AG04450 (cell line): ENCODE measurements at regions not wholly inside any gene's neighbourhood (a gene's known extent, or its start where the extent isn't known, plus 50 kb on each side); places are given as distances from the start of the nearest gene placed in this dataset.
"Not testable (repeated sequence)": the region's sequence is repeated elsewhere in the genome, so short reads cannot be mapped to it uniquely, and the experiment has no call there.

ENCODE experiments used
- CTCF ChIA-PET: fragments of 300-600, 350-600 bp; formaldehyde crosslinking; extraction: SDS; loops from one replicate; lab custom pipeline; 2022; ENCODE audit warnings: antibody characterized with exemption, inconsistent platforms; lab: Charles Lee
- POLR2A ChIA-PET: fragments of 350-600 bp; formaldehyde crosslinking; extraction: SDS; loops from one replicate; lab custom pipeline; 2021; ENCODE audit warnings: antibody characterized with exemption, inconsistent platforms; lab: Yijun Ruan, JAX
- DNase-seq: peaks from one replicate; pipeline ENCODE4 v3.0.0-alpha.2; 2011; ENCODE audit warnings: low read depth, low spot score
- H3K27ac ChIP-seq: one replicate; pipeline ENCODE4 v1.5.1; 2012; ENCODE audit warnings: low read depth, low read length, control low read depth
- H3K27me3 ChIP-seq: one replicate; pipeline ENCODE4 v1.6.0; 2012; ENCODE audit warnings: low read length; ENCODE audit not compliant: control insufficient read depth, insufficient read depth
- H3K4me3 ChIP-seq: 2 replicates; pipeline ENCODE4 v1.5.1; 2011; ENCODE audit warnings: mild to moderate bottlenecking, low read depth, low read length, control low read depth
- H3K9me3 ChIP-seq: 2 replicates; pipeline ENCODE4 v1.5.1; 2012; ENCODE audit warnings: low read length; ENCODE audit not compliant: control insufficient read depth, insufficient read depth
- TF ChIP-seq, protein P1 (sequence below): IDR thresholded peaks from 2 replicates; pipeline ENCODE4 v1.5.1; 2011; ENCODE audit warnings: low read depth, low read length, control low read depth, inconsistent platforms

DNA sequence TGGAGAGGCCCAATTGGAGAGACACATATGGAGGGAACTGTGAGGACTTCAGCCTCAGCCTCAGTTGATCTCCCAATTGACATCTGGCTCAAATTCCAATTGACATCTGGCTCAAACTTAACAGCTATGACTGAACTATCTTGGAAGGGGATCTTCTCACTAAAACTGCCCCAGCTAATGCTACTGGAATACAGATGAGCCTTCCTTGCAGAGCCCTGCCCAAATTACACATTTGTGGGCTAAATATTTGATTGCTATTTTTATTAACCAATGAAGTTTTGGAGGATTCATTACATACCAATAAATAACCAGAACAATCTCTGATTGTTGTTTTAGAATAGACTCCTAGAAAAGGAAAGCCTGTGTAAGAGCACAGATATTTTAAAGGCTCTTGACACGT lies 189.0 kb upstream of the THUMPD2 start:
- no peak for DNase-seq
- Histone ChIP-seq H3K27ac (no peak overlapping the region), H3K9me3 (peaks cover 4% of the 10 kb centered on the region; the same call in 1 of the 2 replicates), H3K27me3 (no peaks in the 10 kb centered on the region), H3K4me3 (no peak overlapping the region)
- ChIA-PET POLR2A (no interaction called here), CTCF (no interaction called here)
- TF ChIP-seq, protein P1, sequence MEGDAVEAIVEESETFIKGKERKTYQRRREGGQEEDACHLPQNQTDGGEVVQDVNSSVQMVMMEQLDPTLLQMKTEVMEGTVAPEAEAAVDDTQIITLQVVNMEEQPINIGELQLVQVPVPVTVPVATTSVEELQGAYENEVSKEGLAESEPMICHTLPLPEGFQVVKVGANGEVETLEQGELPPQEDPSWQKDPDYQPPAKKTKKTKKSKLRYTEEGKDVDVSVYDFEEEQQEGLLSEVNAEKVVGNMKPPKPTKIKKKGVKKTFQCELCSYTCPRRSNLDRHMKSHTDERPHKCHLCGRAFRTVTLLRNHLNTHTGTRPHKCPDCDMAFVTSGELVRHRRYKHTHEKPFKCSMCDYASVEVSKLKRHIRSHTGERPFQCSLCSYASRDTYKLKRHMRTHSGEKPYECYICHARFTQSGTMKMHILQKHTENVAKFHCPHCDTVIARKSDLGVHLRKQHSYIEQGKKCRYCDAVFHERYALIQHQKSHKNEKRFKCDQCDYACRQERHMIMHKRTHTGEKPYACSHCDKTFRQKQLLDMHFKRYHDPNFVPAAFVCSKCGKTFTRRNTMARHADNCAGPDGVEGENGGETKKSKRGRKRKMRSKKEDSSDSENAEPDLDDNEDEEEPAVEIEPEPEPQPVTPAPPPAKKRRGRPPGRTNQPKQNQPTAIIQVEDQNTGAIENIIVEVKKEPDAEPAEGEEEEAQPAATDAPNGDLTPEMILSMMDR = no peak

DNA sequence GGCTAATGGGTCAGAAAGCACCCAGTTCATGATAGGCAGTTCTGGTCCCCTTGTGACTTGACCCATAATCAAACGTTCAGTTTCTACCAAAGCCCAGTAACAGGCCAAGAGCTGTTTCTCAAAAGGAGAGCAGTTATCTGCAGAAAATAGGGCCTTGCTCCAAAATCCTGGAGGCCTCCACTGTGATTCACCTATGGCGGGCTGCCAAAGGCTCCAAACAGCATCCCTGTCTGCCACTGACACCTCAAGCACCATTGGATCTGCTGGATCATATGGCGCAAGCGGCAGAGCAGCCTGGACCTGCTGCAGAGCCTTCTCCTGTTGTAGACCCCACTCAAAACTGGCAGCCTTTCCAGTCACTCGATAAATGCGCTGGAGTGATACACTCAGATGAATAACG lies 181.6 kb upstream of the THUMPD2 start:
- H3K27me3 ChIP-seq, POLR2A ChIA-PET: not testable (repeated sequence)

DNA sequence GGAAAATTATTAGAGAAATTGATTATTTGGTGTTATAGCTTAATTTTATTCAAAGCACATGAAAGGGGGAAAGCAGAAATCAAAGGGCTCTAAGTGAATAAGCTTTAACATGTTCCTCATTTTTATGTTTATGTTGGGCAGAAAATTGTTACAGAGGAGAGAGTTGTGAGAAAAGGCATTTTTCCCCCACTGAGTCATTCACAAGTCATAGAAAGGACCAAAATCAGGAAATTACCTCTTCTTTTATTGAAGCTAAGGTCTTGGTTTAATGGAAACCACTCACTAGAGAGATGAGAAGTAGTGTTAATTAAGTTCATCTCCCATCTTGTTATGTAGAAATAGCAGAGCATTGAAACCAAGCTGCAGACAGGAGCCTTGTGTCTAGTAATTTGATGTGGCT lies 175.3 kb upstream of the THUMPD2 start:
- no peak for DNase-seq
- no peaks in the 10 kb centered on the region for H3K27me3 ChIP-seq
- H3K27ac ChIP-seq = no peak overlapping the region
- ChIA-PET POLR2A (no interaction called here), CTCF (interaction anchor here (0.6 kb wide), 1 partner anchor 405 kb away, joined by 4 read pairs; no protein-coding TSS in a partner anchor)
- no peak overlapping the region for H3K4me3 ChIP-seq
- no peaks in the 10 kb centered on the region for H3K9me3 ChIP-seq
- TF ChIP-seq, protein P1 = no peak

More for the DNA sequence above, 181.6 kb upstream of the THUMPD2 start:
- H3K9me3 ChIP-seq, H3K4me3 ChIP-seq, CTCF ChIA-PET, H3K27ac ChIP-seq, DNase-seq: not testable (repeated sequence)

DNA sequence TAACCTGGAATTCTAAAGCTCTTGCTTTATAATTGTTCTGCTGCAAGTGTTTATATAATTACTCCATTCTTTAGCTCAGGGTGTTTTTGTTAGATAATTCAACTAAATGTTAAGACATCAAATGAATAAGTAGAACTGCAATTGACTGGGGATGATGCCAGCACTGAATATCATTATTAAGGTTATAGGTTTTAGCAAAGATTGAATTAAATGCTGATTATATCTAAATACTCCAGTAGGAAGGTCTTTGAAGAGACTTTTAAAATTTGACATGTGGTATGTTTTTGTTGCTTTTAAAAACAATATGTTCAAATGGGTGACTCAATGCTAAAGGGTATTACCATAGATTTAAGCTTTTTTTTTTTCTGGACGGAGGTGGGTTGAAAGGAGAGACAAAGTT lies 170.1 kb upstream of the THUMPD2 start:
- ChIA-PET CTCF (no interaction called here), POLR2A (no interaction called here)
- TF ChIP-seq, protein P1 = no peak
- Histone ChIP-seq H3K4me3 (no peak overlapping the region), H3K9me3 (no peaks in the 10 kb centered on the region), H3K27me3 (no peaks in the 10 kb centered on the region), H3K27ac (no peak overlapping the region)
- no peak for DNase-seq

DNA sequence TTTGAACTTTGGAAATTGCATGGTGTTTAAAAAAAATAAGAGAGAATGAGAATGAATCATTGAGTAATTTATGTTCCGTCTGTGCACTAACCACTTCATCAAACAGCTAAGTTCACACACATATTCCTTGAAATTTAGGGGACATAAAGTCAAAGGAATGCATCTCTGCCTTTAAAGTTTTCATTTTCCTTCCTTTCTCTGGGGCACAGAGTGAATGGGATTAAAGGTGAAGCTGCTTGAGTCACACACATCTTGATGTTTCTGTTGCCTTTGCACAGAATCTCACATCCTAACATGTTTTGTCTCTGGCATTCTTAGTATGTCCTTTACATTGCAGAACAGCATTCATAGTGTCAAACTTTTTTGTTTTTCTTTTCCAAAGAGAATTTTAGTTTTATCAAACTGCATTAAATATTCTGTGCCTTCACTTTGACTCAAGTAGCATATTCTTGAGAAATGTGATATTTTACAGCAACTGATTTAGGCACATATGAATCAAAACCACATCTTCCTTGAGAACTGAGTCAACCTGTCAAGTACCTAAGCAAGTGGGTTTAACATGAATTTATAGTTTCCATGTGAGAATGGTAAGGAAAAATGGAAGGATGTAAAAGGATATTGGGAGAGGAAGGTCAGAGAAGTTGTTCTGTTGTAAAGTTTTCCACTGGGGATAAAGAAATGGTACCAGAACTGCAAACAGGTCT lies 169.1 kb upstream of the THUMPD2 start:
- DNase-seq = no peak
- POLR2A ChIA-PET = no interaction called here
- no peak overlapping the region for H3K27ac ChIP-seq
- TF ChIP-seq, protein P1 = no peak
- CTCF ChIA-PET = no interaction called here
- H3K9me3 ChIP-seq = no peaks in the 10 kb centered on the region
- H3K4me3 ChIP-seq = no peak overlapping the region
- H3K27me3 ChIP-seq = no peaks in the 10 kb centered on the region
